ENCODE measurements at regions not wholly inside any gene's neighbourhood (a gene's known extent, or its start where the extent isn't known, plus 50 kb on each side); places are given as distances from the start of the nearest gene placed in this dataset.

DNA sequence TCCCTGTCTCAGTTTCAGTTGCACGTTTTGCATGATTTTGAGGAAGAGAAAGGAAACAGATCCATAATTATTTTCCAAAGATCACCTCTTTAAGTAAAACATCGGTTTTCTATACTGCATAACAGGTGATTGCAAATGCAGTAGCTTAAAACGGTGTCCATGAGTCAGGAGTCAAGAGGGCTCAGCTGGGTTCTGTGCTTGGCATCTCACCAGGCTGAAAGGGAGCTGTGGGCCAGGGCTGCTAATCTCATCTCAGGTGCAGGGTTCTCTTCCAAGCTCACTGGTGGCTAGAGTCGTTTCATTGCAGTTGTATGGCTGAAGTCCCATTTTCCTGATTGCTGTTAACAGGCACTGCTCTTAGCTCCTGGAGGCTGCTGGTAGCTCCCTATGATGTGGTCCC lies 57.0 kb upstream of the PRKCQ start:
- Histone ChIP-seq H3K36me3 (ENCODE audit: control insufficient read depth in 2 of 2, insufficient read depth in 2 of 2, low read length in 2 of 2) (no peaks in the 10 kb centered on the region), H3K9me3 (ENCODE audit: control insufficient read depth in 2 of 2, low read length in 2 of 2) (no peaks in the 10 kb centered on the region), H3K27ac (ENCODE audit: low read length) (no peak overlapping the region), H3K27me3 (ENCODE audit: control insufficient read depth in 1 of 2, insufficient read depth in 2 of 2, low read length in 2 of 2) (peaks cover 0 to 5% of the 10 kb centered on the region in 2 donors), H3K9ac (ENCODE audit: low read length in 2 of 2) (no peak overlapping the region), H3K4me1 (ENCODE audit: control insufficient read depth, insufficient read depth, low read length) (no peaks in the 10 kb centered on the region), H3K4me3 (ENCODE audit: low read length in 2 of 2) (no peak overlapping the region)

GRCh38 chr10:6635784-6636183 lies 55.7 kb upstream of the PRKCQ start:
- no peak overlapping the region for H3K27ac ChIP-seq (ENCODE audit: low read length)
- H3K9me3 ChIP-seq (ENCODE audit: control insufficient read depth in 2 of 2, low read length in 2 of 2) = no peaks in the 10 kb centered on the region
- H3K36me3 ChIP-seq (ENCODE audit: control insufficient read depth in 2 of 2, insufficient read depth in 2 of 2, low read length in 2 of 2) = no peaks in the 10 kb centered on the region
- H3K4me3 ChIP-seq (ENCODE audit: low read length in 2 of 2) = no peak overlapping the region
- peaks cover 0 to 5% of the 10 kb centered on the region in 2 donors for H3K27me3 ChIP-seq (ENCODE audit: control insufficient read depth in 1 of 2, insufficient read depth in 2 of 2, low read length in 2 of 2)
- no peaks in the 10 kb centered on the region for H3K4me1 ChIP-seq (ENCODE audit: control insufficient read depth, insufficient read depth, low read length)
- H3K9ac ChIP-seq (ENCODE audit: low read length in 2 of 2) = no peak overlapping the region
